ENCODE measurements at regions not wholly inside any gene's neighbourhood (a gene's known extent, or its start where the extent isn't known, plus 50 kb on each side); places are given as distances from the start of the nearest gene placed in this dataset.

GRCh38 chr3:165669967-165670366 lies 167.3 kb downstream of the BCHE start:
- TF ChIP-seq TCF12 (IDR thresholded peaks at IDR 0.05; ENCODE audit: low read depth) (no peak), CEBPB (IDR thresholded peaks at IDR 0.05) (no peak), FOXM1 (IDR thresholded peaks at IDR 0.05; ENCODE audit: borderline replicate concordance, low read depth) (no peak), YY1 (IDR thresholded peaks at IDR 0.05; ENCODE audit: low read depth) (no peak), CREB1 (IDR thresholded peaks at IDR 0.05; ENCODE audit: low read depth) (no peak), TAF1 (IDR thresholded peaks at IDR 0.05; ENCODE audit: low read depth) (no peak), MAX (IDR thresholded peaks at IDR 0.05) (no peak), RAD21 (IDR thresholded peaks at IDR 0.05; ENCODE audit: low read depth) (no peak)
- TF ChIP-seq, protein P1, sequence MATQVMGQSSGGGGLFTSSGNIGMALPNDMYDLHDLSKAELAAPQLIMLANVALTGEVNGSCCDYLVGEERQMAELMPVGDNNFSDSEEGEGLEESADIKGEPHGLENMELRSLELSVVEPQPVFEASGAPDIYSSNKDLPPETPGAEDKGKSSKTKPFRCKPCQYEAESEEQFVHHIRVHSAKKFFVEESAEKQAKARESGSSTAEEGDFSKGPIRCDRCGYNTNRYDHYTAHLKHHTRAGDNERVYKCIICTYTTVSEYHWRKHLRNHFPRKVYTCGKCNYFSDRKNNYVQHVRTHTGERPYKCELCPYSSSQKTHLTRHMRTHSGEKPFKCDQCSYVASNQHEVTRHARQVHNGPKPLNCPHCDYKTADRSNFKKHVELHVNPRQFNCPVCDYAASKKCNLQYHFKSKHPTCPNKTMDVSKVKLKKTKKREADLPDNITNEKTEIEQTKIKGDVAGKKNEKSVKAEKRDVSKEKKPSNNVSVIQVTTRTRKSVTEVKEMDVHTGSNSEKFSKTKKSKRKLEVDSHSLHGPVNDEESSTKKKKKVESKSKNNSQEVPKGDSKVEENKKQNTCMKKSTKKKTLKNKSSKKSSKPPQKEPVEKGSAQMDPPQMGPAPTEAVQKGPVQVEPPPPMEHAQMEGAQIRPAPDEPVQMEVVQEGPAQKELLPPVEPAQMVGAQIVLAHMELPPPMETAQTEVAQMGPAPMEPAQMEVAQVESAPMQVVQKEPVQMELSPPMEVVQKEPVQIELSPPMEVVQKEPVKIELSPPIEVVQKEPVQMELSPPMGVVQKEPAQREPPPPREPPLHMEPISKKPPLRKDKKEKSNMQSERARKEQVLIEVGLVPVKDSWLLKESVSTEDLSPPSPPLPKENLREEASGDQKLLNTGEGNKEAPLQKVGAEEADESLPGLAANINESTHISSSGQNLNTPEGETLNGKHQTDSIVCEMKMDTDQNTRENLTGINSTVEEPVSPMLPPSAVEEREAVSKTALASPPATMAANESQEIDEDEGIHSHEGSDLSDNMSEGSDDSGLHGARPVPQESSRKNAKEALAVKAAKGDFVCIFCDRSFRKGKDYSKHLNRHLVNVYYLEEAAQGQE (IDR thresholded peaks at IDR 0.05; ENCODE audit: low read depth), result no peak

Measured in Ishikawa (cell line).